HG02938 (cell line): ENCODE measurements at regions not wholly inside any gene's neighbourhood (a gene's known extent, or its start where the extent isn't known, plus 50 kb on each side); places are given as distances from the start of the nearest gene placed in this dataset.

Experiments
- ATAC-seq: cut with Tn5 transposase; IDR thresholded peaks from one replicate; pipeline ENCODE4 v1.9.1; 2021; ENCODE audit warnings: mild to moderate bottlenecking, moderate library complexity; ENCODE audit not compliant: unreplicated experiment

DNA sequence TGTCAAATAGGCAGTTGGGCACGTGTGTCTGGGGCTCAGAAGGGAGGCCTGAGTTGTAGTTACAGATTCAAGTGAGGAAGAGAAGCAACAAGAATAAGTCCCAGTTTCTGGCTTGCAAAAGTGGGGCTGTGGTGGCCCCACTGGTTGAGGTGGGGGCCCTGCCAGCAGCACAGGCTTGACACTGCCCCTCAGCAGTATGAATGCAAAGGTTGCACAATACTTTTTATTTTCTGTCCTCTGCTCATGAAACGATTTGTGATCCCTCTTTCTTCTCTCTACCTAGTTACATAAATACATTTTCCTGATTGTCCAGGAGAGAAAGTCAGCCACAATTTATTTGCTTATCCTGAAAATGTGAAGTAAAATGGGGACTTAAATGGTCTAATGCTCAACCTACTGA, 577.8 kb downstream of the AACS start:
- no peak for ATAC-seq

DNA sequence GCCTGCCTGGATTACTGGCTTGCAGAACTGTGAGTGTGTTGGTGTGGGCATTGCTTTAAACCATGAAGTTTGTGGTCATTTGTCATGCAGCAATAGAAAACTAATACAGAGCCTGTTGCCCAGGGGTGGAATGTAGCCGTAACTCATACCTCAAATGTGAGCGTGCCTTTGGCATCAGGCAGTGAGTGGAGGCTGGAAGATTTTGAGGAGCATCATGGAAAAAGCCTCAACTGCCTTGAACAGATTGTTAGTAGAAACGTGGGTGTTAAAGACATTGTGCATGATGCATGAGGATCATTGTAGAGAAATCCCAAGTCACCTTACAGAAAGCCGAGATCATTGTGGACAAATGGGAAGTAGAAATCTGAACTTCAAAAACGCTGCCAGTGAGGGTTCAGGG, 580.5 kb downstream of the AACS start:
- ATAC-seq = no peak

DNA sequence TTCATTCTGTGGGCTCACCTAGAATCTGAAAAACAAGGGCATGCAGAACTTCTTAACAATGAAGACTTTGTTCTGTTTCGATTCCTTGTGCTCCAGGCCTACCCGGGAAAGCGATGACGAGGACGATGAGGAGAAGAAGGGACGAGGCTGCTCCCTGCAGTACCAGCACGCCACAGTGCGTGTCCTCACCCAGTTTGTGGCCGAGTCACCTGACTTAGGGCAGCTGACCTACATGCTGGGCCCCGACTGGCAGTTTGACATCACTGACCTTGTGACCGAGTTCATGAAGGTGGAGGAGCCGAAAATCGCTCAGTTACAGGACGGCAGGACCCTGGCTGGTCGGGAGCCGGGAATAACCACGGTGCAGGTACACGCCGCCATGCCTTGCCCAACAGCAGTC, 585.4 kb downstream of the AACS start:
- no peak for ATAC-seq

DNA sequence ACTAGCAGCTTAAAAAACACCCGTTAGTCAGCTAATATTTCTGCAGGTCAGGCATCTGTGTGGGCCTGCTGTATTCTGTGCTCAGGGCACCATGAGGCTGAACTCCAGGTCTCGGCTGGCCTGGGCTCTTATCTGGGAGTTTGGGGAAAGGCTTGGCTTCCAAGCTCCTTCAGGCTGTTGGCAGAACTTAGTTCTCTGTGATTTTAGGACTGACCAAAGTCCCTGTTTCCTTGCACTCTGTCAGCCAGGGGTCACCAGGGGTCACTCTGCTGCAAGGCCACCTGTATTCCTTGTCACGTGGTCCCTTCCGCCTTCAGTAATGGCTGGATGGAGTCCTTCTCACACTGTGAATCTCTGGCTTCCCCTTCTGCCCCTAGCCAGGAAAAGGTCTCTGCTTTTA, 586.4 kb downstream of the AACS start:
- no peak for ATAC-seq

DNA sequence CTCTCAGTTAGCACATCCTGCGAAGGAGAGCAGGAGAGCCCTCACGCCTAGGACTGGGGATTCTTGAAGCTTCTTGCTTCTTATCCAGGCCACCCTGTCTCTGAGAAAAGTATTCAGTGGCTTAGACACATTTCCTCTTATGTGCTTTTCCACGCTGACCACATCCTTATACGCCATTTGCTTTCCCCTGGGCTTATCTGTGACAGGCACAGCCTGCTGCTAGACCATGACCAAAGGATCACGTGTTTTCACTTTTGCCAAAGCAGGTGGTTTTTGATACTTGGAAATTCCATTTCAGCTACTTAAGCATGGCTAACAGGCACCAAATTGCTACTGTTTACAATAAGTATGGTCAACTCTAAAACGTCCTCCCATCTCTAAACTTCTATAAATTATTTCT, 587.4 kb downstream of the AACS start:
- no peak for ATAC-seq

DNA sequence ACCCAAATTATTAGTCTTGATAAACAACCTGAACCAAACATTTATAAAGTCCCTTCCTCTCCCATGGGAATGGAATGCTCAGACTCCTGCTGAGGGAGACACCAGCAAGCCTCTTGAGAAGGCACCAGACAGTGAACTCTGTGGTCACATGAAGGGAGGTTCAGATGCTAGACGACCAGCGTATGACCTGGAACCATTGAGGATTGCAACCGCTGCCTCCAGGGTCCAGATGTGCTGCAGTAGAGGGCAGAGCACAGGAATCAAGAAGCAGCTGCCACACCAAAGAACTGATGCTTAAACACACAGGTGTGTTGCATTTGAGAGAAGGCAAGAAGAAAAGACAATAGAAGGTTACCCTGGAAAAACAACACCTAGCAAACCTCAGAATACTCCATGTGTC, 592.4 kb downstream of the AACS start:
- no peak for ATAC-seq

DNA sequence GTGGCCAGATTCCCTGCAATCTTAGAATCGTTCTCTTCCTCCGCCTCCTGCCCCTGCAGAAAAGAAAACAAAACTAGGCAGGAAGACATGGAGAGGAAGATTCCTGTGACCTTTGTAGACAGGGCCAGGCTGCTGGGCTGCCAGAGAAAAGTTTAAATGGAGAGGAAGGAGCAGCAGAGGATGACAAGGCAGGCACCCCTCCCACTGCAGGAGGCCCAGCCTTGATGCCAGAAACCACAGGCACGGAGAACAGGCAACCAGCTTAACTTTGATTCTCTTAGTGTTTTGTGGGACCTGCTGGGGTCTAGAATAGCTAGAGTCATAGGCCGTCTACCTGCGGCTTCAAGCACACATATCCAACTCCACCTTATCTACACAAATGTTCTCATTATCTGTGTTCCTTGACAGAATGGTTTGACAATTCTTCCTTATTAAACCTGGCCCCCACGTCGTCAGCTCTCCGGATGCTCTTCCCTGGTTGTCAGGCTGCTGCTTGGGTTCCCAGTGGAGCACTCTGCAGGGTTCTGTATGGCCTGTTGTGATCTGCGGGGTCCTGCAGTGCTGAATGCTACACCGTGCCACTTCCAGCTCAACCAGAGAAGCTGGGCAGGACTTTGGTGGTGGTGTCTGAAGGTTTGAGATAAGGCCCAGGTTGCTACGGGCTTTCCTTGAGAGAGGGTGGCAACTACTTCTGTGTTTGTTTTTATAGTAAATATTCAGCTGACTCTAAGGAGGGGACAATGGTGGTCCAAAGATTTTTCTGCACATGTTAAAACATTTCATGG, 609.5 kb downstream of the AACS start:
- no peak for ATAC-seq

DNA sequence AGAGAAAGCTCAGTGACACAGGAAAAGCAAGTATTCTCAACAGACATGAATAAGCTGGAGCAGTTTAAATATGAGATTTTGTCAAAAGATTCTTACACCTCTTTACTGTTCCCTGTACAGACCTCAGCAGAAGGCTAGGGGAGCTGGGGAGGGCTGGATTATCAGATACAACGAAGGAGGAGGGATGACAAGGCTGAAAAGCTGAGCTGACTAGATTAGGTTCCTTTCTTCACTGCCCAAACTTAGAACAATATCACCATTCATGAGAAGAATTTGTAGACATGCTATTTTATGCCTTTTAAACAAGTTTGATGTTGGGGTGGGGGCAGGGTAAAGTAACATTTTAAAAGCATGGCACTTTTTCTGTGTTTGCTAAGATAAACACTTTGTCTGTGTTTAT, 611.1 kb downstream of the AACS start:
- ATAC-seq = no peak

DNA sequence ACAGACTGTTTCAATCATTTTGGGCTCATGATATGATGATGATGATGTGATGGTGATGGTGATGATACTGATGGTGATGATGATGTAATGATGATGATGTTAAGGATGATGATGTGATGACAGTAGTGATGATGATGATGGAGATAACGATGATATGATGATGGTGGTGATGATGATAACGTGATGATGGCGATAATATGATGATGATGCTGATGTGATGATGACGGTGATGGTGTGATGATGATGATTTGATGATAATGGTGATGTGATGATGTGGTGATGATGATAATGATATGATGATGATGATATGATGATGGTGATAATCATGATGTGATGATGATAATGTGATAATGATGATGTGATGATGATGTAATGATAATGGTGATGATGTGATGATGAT, 612.6 kb downstream of the AACS start:
- ATAC-seq = no peak

DNA sequence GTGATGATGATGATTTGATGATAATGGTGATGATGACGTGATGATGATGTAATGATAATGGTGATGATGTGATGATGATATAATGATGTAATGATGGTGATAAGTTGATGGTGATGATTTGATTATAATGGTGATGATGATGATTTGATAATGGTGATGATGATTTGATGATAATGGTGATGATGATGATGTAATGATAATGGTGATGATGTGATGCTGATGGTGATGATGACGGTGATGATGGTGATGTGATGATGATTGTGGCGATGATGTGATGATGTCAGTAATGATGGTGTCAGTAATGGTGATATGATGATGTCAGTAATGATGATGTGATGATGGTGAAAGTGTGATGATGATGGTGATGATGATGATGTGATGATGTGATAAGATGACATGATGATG, 613.4 kb downstream of the AACS start:
- no peak for ATAC-seq

DNA sequence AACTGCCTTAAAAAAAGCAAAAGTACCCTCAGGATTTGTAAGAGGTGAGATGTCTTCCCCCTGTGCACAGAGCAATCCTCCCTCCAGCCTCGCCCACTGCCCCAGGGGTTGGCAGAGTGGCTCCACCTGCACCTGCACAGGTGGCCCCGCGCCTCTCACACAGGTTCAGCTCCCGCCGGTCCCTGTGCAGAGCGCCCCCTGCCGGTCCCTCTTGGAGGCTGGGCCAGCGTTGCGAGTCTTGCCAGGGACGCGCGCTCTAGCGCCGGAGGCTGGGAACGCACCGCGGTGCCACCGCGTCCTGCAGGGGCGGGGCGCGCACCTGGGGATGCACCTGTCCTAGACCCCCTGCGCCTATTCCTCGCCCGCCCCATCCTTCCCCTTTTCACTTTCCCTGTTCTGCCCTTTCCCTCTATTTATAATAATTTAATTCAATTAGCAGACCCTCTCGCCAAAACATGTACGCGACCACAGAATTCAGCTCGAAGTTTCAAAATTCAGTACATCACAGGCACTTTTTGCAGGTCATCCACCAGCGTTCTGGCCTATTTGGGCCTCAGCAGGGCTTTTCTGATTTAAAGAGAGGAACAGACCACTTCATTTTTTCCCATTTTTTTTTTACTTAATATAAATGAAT, 618.6 kb downstream of the AACS start:
- ATAC-seq = peak; percentile 54

DNA sequence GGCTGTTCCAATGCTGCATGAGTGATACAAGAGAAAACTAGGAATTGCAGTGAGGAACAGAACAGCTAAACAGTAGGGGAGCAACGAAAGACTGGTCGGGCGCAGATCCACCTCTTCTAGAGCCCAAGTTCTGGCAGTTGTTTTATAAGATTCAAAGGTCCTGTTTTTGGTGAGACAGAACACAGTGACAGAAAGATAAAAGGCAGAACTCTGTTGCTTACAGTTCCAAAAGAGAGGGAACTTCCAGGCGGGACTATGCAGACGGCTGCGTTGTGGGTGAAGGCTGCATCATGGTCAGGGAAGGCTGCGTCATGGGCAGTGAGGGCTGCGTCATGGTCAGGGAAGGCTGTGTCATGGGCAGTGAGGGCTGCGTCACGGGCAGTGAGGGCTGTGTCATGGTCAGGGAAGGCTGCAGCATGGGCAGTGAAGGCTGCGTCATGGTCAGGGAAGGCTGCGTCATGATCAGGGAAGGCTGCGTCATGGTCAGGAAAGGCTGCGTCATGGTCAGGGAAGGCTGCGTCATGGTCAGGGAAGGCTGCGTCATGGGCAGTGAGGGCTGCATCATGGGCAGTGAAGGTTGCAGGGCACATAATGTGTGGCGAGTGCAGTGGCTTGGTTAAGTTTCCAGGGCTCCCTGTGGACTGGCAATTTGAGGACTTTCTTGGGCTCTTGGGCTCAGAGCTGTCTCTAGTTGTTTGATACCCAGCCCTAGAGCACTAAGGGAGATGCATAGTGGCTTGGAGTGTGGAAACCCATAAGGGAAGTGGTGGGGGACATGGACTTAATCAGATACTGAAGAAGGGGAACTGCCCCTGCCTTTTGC, 619.9 kb downstream of the AACS start:
- no peak for ATAC-seq

DNA sequence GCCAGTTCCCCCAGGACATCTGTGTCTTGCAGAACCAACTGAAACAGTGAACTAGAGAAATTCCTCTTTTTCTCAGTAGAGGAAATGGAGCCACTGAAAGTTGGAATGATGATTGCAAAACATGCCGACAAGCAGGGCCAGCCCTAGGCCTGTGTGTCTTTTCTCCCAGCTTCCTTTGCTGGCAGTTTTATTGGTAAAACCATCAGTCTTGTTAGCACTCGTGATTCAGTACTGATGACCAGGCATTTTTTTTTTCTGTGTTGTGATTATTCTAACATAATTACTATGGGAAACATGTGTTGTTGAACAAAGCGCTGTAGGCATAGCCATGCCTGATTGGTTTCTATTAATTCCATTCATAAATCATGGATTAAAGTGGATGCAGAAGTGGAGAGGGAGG, 620.7 kb downstream of the AACS start:
- ATAC-seq = no peak

DNA sequence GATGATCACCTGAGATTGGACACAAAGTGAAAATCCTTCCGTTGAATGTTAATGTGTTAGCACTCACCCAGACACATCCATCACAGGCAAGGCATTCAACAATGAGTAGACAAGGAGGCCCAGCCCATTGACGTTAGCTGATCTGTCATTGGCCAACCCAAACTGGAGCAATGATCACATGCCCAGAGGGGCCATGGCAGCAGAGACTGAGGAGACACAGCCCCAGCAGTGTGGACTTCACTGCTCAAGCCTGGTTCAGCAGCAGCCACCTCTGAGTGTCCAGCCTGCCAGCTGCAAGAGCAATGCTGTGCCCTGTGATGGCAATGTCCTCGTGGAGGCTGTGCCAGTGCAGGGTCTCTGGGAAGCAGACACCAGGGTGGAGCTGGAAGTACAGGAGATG, 622.2 kb downstream of the AACS start:
- no peak for ATAC-seq

DNA sequence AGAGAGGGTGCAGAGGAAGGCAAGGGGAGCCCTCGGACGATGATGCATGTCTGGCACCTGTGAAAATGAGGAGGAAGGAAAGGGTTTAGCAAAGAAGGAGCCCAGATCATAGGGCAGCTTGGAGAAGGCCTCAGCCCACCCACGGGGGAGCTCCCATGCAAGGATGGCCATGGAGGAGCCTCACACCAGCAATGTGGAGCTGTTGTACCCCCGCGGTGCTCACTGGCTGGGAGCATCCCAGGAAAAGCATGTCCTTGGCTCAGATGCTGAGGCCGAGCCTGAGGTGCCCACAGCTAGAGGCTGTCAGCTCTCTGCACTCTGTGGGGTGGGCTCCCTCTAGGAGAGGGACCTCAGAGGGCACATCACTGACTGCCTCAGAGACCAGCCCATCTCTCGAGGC, 622.6 kb downstream of the AACS start:
- no peak for ATAC-seq

DNA sequence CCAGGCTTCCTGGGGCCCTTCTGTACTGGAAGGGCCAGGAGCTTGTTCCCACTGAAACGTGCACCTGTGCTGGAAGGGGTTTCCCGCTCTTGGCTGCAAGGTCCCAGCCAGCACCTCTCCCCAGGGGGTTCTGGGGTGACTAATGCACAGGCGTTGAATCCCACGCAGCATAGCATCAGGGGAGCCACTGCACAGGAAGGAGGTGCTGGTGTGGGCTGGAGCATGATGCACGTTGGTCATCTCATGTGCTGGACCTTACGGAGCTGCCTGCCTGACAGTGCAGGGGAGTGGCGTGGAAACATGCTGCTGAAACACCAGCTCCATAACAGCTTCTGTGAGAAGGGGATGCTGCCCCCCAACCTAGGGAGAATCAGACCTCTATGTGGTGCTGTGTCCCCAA, 623.0 kb downstream of the AACS start:
- ATAC-seq = no peak

DNA sequence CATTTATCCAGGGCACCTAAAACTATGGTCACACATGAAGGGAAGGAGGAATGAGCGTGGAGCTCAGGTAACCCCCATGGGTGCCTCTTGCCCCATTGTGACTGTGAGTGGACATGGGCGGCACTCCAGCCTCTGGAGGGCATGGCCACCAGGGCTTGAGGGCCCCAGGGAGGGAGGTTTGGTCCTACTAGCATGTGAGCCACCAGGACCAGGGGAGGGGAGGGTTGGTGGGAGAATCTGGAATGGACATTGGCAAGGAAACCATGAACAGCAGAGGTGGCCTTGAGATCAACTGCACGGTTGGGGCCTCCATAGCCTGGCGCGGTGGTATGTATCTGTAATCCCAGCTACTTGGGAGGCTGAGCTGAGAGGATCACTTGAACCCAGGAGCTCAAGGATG, 623.6 kb downstream of the AACS start:
- ATAC-seq = no peak

DNA sequence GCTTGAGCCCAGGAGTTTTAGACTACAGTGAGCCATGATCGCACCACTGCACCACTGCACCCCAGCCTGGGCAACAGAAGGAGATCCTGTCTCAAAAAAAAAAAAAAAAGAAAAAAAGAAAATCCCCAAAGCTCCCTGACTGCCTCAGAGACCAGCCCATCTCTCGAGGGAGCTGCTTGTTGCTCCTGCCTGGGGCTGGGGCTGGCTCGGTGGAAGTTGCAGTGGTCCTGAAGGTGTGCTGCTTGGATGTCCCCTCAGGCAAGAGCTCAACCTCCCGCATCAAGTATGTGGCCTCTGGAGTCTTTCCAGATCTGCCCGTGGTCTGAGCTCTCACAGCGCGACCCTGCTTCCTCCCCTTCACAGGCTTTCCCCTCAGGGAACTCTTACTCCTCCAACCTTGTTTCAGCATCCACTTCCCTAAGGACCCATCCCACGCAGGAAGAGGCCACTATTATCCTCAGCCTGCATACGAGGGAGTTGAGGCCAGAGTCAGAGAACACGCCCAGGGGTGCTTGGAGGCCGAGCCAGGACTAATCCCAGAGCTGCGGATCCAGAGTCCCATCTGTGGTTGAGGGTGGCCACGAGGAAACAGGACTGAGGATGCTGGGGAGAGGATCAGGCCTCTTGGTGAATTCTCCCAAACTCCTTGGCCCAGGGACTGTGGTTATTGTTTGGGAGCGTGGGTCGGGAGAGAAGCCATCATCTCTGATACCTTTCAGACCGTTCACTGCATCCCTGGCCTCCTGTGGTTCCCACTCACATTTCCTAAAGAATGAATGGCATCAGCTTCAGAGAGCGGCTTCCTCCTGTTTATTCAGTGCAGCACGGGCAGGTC, 624.6 kb downstream of the AACS start:
- no peak for ATAC-seq

DNA sequence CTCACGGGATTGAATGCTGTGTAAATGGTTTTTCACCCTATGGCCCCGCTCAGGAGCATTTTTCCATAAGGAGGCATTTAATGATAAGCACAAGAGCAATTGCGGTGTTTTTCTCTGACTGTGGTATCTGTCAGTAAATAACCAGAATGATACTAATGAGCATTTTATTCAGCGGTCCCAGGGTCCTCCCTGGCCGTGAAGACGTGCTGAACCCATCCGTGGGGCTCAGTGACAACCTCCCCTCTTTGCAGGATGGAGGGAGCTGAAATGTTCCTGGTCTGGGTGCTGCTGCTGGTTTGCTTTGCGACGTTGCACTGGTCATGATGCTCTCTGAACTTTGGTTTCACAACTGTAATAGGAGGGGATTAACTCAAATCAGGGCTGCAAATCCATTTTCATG, 625.6 kb downstream of the AACS start:
- no peak for ATAC-seq

DNA sequence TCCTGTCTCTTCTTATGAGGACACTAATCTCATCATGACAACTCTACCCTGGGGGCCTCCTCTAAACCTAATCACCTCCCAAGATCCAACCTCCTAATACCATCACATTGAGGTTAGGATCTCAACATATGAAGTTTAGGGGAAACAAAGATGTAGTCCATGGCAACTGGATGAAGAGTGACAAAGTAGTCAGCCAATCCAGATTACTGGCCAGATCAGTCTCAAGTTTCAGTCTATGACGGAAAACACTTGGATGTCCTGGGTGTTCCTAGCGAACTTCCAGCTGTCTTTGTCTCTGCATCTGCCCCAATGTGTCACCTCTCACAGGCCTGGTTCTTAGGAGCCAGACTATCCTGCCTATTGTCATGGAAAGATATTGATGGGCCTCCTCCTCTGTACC, 630.8 kb downstream of the AACS start:
- ATAC-seq = no peak

DNA sequence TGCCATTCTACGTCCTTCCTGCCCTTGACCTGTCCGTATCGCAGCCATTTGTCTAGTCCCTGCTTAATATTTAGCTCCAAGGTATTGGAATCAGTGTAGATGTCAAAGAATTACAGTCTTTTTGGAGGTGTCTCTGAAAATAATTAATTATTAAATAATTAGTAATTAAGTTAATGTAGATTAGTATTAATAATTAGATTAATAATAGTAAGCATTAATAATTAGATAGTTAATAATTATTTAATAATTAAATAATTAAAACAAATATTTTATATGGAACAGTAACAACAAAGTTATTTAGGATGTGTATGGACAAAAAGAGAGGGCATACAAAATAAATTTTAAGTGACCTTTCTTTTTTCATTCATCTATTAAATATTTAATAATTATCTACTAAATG, 639.6 kb downstream of the AACS start:
- no peak for ATAC-seq
